ENCODE measurements at regions not wholly inside any gene's neighbourhood (a gene's known extent, or its start where the extent isn't known, plus 50 kb on each side); places are given as distances from the start of the nearest gene placed in this dataset.

DNA sequence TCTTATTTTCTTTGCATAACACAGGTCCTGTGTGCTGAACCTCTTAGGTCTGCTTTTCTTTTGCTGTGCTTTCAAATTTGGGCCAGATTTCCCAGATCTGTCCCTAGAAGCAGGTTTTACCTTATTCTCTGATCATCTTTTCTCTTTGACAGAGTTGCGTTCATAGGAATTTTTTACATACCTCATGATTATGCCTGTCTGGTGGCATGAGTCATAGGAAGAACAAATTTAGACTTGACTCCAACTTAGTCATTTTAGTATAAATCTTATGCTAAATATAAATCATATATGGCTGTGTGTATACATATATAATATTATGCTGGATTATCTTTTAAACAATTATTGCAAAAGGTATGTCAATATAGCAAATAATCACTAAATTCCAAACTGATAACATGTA lies 1038.9 kb downstream of the GRM8 start:
- 0 out of 2 replicates have a peak, but pooled peaks cover 4% of the 10 kb centered on the region for H3K36me3 ChIP-seq (ENCODE audit: insufficient read depth)
- H3K4me1 ChIP-seq (ENCODE audit: insufficient read depth) = no peaks in the 10 kb centered on the region
- Mint-ChIP-seq H3K27ac (no peak overlapping the region), H3K4me1 (no peaks in the 10 kb centered on the region), H3K4me3 (no peak overlapping the region), H3K36me3 (ENCODE audit: low read depth) (peaks cover 3% of the 10 kb centered on the region; the same call in 1 of the 3 replicates), H3K9me3 (peaks cover 5% of the 10 kb centered on the region), H3K27me3 (ENCODE audit: insufficient read depth, low read depth, poor library complexity) (peaks cover 1% of the 10 kb centered on the region)
- no peak for ATAC-seq
- no peak for TF ChIP-seq EZH2 (IDR thresholded peaks at IDR 0.05; ENCODE audit: low read depth, unreplicated experiment)
- TF ChIP-seq STAT1 (IDR thresholded peaks at IDR 0.05; ENCODE audit: unreplicated experiment) = no peak
- no peak for TF ChIP-seq EZH2phosphoT487 (IDR thresholded peaks at IDR 0.05; ENCODE audit: unreplicated experiment)
- no peak for TF ChIP-seq POLR2AphosphoS5 (IDR thresholded peaks at IDR 0.05; ENCODE audit: low read depth)
- TF ChIP-seq, protein P1, sequence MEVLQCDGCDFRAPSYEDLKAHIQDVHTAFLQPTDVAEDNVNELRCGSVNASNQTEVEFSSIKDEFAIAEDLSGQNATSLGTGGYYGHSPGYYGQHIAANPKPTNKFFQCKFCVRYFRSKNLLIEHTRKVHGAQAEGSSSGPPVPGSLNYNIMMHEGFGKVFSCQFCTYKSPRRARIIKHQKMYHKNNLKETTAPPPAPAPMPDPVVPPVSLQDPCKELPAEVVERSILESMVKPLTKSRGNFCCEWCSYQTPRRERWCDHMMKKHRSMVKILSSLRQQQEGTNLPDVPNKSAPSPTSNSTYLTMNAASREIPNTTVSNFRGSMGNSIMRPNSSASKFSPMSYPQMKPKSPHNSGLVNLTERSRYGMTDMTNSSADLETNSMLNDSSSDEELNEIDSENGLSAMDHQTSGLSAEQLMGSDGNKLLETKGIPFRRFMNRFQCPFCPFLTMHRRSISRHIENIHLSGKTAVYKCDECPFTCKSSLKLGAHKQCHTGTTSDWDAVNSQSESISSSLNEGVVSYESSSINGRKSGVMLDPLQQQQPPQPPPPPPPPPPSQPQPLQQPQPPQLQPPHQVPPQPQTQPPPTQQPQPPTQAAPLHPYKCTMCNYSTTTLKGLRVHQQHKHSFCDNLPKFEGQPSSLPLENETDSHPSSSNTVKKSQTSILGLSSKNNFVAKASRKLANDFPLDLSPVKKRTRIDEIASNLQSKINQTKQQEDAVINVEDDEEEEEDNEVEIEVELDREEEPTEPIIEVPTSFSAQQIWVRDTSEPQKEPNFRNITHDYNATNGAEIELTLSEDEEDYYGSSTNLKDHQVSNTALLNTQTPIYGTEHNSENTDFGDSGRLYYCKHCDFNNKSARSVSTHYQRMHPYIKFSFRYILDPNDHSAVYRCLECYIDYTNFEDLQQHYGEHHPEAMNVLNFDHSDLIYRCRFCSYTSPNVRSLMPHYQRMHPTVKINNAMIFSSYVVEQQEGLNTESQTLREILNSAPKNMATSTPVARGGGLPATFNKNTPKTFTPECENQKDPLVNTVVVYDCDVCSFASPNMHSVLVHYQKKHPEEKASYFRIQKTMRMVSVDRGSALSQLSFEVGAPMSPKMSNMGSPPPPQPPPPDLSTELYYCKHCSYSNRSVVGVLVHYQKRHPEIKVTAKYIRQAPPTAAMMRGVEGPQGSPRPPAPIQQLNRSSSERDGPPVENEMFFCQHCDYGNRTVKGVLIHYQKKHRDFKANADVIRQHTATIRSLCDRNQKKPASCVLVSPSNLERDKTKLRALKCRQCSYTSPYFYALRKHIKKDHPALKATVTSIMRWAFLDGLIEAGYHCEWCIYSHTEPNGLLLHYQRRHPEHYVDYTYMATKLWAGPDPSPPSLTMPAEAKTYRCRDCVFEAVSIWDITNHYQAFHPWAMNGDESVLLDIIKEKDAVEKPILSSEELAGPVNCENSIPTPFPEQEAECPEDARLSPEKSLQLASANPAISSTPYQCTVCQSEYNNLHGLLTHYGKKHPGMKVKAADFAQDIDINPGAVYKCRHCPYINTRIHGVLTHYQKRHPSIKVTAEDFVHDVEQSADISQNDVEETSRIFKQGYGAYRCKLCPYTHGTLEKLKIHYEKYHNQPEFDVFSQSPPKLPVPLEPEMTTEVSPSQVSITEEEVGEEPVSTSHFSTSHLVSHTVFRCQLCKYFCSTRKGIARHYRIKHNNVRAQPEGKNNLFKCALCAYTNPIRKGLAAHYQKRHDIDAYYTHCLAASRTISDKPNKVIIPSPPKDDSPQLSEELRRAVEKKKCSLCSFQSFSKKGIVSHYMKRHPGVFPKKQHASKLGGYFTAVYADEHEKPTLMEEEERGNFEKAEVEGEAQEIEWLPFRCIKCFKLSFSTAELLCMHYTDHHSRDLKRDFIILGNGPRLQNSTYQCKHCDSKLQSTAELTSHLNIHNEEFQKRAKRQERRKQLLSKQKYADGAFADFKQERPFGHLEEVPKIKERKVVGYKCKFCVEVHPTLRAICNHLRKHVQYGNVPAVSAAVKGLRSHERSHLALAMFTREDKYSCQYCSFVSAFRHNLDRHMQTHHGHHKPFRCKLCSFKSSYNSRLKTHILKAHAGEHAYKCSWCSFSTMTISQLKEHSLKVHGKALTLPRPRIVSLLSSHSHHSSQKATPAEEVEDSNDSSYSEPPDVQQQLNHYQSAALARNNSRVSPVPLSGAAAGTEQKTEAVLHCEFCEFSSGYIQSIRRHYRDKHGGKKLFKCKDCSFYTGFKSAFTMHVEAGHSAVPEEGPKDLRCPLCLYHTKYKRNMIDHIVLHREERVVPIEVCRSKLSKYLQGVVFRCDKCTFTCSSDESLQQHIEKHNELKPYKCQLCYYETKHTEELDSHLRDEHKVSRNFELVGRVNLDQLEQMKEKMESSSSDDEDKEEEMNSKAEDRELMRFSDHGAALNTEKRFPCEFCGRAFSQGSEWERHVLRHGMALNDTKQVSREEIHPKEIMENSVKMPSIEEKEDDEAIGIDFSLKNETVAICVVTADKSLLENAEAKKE (CRISPR knock-in tag; IDR thresholded peaks at IDR 0.05) = no peak
- TF ChIP-seq ZNF114 (CRISPR knock-in tag; IDR thresholded peaks at IDR 0.05) = no peak
- TF ChIP-seq REST (IDR thresholded peaks at IDR 0.05; ENCODE audit: unreplicated experiment) = no peak
- TF ChIP-seq, protein P2, sequence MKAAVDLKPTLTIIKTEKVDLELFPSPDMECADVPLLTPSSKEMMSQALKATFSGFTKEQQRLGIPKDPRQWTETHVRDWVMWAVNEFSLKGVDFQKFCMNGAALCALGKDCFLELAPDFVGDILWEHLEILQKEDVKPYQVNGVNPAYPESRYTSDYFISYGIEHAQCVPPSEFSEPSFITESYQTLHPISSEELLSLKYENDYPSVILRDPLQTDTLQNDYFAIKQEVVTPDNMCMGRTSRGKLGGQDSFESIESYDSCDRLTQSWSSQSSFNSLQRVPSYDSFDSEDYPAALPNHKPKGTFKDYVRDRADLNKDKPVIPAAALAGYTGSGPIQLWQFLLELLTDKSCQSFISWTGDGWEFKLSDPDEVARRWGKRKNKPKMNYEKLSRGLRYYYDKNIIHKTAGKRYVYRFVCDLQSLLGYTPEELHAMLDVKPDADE (IDR thresholded peaks at IDR 0.05) = no peak
- TF ChIP-seq ZNF331 (CRISPR knock-in tag; IDR thresholded peaks at IDR 0.05; ENCODE audit: low read depth) = no peak
- no peak for TF ChIP-seq JUNB (IDR thresholded peaks at IDR 0.05; ENCODE audit: unreplicated experiment)
- TF ChIP-seq NANOG (IDR thresholded peaks at IDR 0.05; ENCODE audit: borderline replicate concordance) = no peak
- TF ChIP-seq CTCF (conservative IDR thresholded peaks at IDR 0.05; ENCODE audit: low read depth in 2 of 2) = no peak
- no peak for TF ChIP-seq CREB1 (CRISPR knock-in tag; IDR thresholded peaks at IDR 0.05; ENCODE audit: low read depth)
- no peaks in the 10 kb centered on the region for H3K27me3 ChIP-seq (ENCODE audit: insufficient read depth)
- H3K79me2 ChIP-seq (replicated peaks; ENCODE audit: insufficient read depth) = no peaks in the 10 kb centered on the region
- no peaks in the 10 kb centered on the region for H4K20me1 ChIP-seq (replicated peaks; ENCODE audit: insufficient read depth)
- H3K4me2 ChIP-seq = no peak overlapping the region
- no peaks in the 10 kb centered on the region for H3K9me2 ChIP-seq (ENCODE audit: insufficient read depth)
- no peak overlapping the region for H3K4me3 ChIP-seq
- no peak for DNase-seq (ENCODE audit: low spot score)
- no peaks in the 10 kb centered on the region for H3F3A ChIP-seq (replicated peaks; ENCODE audit: low read depth)
- H2AFZ ChIP-seq = no peak overlapping the region; the same call in 1 of the 2 replicates
- H3K27ac ChIP-seq (ENCODE audit: low read depth) = no peak overlapping the region

All from GM23338 (cell line).